OCI-LY1 (cell line): ENCODE measurements at regions not wholly inside any gene's neighbourhood (a gene's known extent, or its start where the extent isn't known, plus 50 kb on each side); places are given as distances from the start of the nearest gene placed in this dataset.
"Not testable (repeated sequence)": the region's sequence is repeated elsewhere in the genome, so short reads cannot be mapped to it uniquely, and the experiment has no call there.

Source experiments
- H2AFZ ChIP-seq: fragments of 200-600 bp; sonication (generic), shearing (Covaris generic); 2 replicates; pipeline ENCODE4 v1.6.0; 2014; ENCODE audit warnings: antibody characterized with exemption, mild to moderate bottlenecking, low read length
- H3F3A ChIP-seq: fragments of 200-600 bp; sonication (generic), shearing (Covaris generic); 2 replicates; pipeline ENCODE4 v1.6.0; 2014; ENCODE audit warnings: mild to moderate bottlenecking, antibody characterized with exemption, low read length, moderate library complexity; ENCODE audit not compliant: insufficient read depth
- H3K27ac ChIP-seq: fragments of 200-600 bp; sonication (generic); 2 replicates; pipeline ENCODE4 v1.5.1; 2014; ENCODE audit warnings: low read length, mixed run types, mild to moderate bottlenecking, low read depth; ENCODE audit not compliant: poor library complexity, severe bottlenecking
- H3K27me3 ChIP-seq: fragments of 200-600 bp; sonication (generic); 2 replicates; pipeline ENCODE4 v1.6.0; 2014; ENCODE audit warnings: antibody characterized with exemption, mild to moderate bottlenecking, low read length, moderate library complexity; ENCODE audit not compliant: insufficient read depth
- H3K36me3 ChIP-seq: fragments of 200-600 bp; sonication (generic); 2 replicates; pipeline ENCODE4 v1.6.1; 2014; ENCODE audit warnings: mild to moderate bottlenecking, antibody characterized with exemption, low read length, moderate library complexity, mixed read lengths; ENCODE audit not compliant: insufficient read depth
- H3K4me1 ChIP-seq: fragments of 200-600 bp; sonication (generic); 2 replicates; pipeline ENCODE4 v1.5.1; 2014; ENCODE audit warnings: mild to moderate bottlenecking, low read length, moderate library complexity; ENCODE audit not compliant: insufficient read depth, severe bottlenecking
- H3K4me2 ChIP-seq: fragments of 200-600 bp; sonication (generic), shearing (Covaris generic); 2 replicates; pipeline ENCODE4 v1.6.1; 2014; ENCODE audit warnings: low read length
- H3K4me3 ChIP-seq: fragments of 200-600 bp; sonication (generic); 2 replicates; pipeline ENCODE4 v1.5.1; 2014; ENCODE audit warnings: low read length, low read depth, mild to moderate bottlenecking, mixed read lengths; ENCODE audit not compliant: poor library complexity, severe bottlenecking
- H3K79me2 ChIP-seq: fragments of 200-600 bp; shearing (Covaris generic); 2 replicates; pipeline ENCODE4 v1.6.1; 2016; ENCODE audit warnings: mixed run types, low read length, mixed read lengths; ENCODE audit not compliant: insufficient read depth
- H3K9ac ChIP-seq: fragments of 200-600 bp; sonication (generic), shearing (Covaris generic); 2 replicates; pipeline ENCODE4 v1.6.1; 2014; ENCODE audit warnings: mild to moderate bottlenecking, low read length, mixed read lengths
- H3K9me2 ChIP-seq: fragments of 200-600 bp; sonication (generic), shearing (Covaris generic); 2 replicates; pipeline ENCODE4 v1.6.1; 2014; ENCODE audit warnings: low read depth, mild to moderate bottlenecking, low read length, mixed read lengths
- H3K9me3 ChIP-seq: fragments of 200-600 bp; shearing (Covaris generic); 2 replicates; pipeline ENCODE4 v1.6.1; 2014; ENCODE audit warnings: low read length, mixed read lengths
- H4K20me1 ChIP-seq: fragments of 200-600 bp; sonication (generic), shearing (Covaris generic); 2 replicates; pipeline ENCODE4 v1.6.0; 2016; ENCODE audit warnings: mild to moderate bottlenecking, low read length; ENCODE audit not compliant: insufficient read depth
- EZH2 ChIP-seq: fragments of 200-600 bp; sonication (generic), shearing (Covaris generic); IDR thresholded peaks from 2 replicates; pipeline ENCODE4 v1.8.0; 2017; ENCODE audit warnings: borderline replicate concordance, mixed run types, mild to moderate bottlenecking, antibody characterized with exemption, low read length, moderate library complexity, mixed read lengths
- TF ChIP-seq, protein P1 (sequence below): fragments of 200-600 bp; sonication (generic), shearing (Covaris generic); IDR thresholded peaks from 2 replicates; pipeline ENCODE4 v1.5.1; 2017; ENCODE audit warnings: mild to moderate bottlenecking, antibody characterized with exemption, low read length, moderate library complexity, mixed read lengths

DNA sequence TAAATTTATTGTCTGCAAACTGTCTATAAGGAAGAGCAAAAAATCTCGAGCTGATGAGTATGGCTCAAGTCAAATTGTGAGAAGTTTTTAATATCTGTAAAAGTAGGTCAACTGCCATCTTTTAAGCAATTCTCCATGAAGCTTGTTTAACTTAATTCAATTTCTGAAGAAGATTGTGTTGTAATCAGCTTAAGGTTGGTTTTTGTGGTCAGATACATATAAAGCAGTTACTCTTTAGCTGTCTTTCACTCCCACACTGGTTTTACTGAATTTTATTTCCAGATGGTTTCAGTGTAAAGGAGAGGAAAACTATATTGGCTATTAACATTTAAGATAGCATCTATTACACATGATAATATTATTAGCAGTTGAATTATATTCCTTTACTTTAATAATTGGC, 1165.1 kb downstream of the SLC16A7 start:
- no peaks in the 10 kb centered on the region for H4K20me1 ChIP-seq
- H3F3A ChIP-seq = no peaks in the 10 kb centered on the region
- H3K9ac ChIP-seq = no peak overlapping the region
- H3K4me2 ChIP-seq = no peak overlapping the region
- H2AFZ ChIP-seq = no peak overlapping the region
- H3K4me3 ChIP-seq = no peak overlapping the region
- no peaks in the 10 kb centered on the region for H3K9me2 ChIP-seq
- H3K36me3 ChIP-seq = no peaks in the 10 kb centered on the region
- H3K27me3 ChIP-seq = no peaks in the 10 kb centered on the region
- no peak for TF ChIP-seq EZH2
- no peaks in the 10 kb centered on the region for H3K79me2 ChIP-seq
- no peaks in the 10 kb centered on the region for H3K9me3 ChIP-seq
- no peaks in the 10 kb centered on the region for H3K4me1 ChIP-seq
- H3K27ac ChIP-seq = no peak overlapping the region

DNA sequence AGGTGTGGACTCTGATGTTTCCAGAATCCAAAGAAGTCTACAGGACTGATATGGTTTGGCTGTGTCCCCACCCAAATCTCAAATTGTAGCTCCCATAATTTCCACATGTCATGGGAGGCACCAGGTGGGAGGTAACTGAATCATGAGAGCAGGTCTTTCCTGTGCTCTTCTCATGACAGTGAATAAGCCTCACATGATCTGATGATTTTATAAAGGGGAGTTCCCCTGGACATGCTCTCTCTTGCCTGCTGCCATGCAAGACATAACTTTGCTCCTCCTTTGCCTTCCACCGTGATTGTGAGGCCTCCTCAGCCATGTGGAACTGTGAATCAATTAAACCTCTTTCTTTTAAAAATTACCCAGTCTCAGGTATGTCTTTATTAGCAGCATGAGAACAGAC, 1205.3 kb downstream of the SLC16A7 start:
- not testable (repeated sequence) for H3F3A ChIP-seq, H2AFZ ChIP-seq, H3K79me2 ChIP-seq, H3K27ac ChIP-seq, H3K4me3 ChIP-seq, H4K20me1 ChIP-seq, H3K9me3 ChIP-seq, H3K36me3 ChIP-seq, H3K27me3 ChIP-seq, H3K9me2 ChIP-seq, H3K4me1 ChIP-seq, H3K9ac ChIP-seq, H3K4me2 ChIP-seq

DNA sequence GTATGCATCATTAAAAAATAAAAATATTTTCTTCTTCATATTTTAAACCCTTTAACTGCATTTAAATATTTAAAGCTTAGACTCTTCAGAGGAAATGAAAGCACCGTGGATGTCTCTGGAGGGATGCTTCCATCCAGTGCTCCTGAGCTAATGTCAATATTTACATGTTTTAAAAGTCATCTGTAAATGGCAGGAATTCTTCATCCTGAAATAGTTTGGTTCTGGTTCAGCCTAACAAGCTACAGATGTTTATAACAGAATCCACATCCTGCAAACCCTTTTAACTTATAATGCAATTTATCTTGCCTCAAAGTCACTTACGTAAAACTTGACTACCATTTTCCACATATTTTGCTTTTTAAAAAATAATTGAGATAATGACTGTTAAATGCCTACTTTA, 1207.3 kb downstream of the SLC16A7 start:
- H3K27ac ChIP-seq = no peak overlapping the region
- TF ChIP-seq, protein P1, sequence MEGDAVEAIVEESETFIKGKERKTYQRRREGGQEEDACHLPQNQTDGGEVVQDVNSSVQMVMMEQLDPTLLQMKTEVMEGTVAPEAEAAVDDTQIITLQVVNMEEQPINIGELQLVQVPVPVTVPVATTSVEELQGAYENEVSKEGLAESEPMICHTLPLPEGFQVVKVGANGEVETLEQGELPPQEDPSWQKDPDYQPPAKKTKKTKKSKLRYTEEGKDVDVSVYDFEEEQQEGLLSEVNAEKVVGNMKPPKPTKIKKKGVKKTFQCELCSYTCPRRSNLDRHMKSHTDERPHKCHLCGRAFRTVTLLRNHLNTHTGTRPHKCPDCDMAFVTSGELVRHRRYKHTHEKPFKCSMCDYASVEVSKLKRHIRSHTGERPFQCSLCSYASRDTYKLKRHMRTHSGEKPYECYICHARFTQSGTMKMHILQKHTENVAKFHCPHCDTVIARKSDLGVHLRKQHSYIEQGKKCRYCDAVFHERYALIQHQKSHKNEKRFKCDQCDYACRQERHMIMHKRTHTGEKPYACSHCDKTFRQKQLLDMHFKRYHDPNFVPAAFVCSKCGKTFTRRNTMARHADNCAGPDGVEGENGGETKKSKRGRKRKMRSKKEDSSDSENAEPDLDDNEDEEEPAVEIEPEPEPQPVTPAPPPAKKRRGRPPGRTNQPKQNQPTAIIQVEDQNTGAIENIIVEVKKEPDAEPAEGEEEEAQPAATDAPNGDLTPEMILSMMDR = no peak
- TF ChIP-seq EZH2 = no peak

DNA sequence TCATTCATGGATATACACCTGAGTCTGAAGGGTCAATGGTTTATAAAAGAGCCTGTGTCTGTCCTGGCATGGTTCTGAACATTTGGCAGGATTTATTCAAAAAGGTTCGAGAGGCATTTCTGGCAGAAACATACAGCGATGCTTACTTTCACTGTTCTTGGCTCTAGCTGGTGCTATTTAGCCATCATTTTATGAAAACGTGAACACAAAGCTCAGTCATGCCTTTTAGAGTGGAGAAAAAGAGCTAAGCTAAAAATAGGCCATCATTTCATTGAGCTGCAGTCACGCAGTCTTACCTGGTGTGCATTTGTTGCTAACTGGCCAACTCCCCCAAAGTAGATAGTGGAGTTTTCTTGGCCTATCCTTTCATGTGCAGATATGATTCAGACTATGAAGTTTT, 1209.5 kb downstream of the SLC16A7 start:
- no peak overlapping the region for H3K9ac ChIP-seq
- H2AFZ ChIP-seq = no peak overlapping the region
- H3K36me3 ChIP-seq = no peaks in the 10 kb centered on the region
- no peaks in the 10 kb centered on the region for H4K20me1 ChIP-seq
- no peak for TF ChIP-seq EZH2
- TF ChIP-seq, protein P1 = no peak
- H3F3A ChIP-seq = no peaks in the 10 kb centered on the region
- H3K27ac ChIP-seq = no peak overlapping the region
- H3K4me1 ChIP-seq = no peaks in the 10 kb centered on the region
- H3K4me2 ChIP-seq = no peak overlapping the region
- no peaks in the 10 kb centered on the region for H3K9me3 ChIP-seq
- no peaks in the 10 kb centered on the region for H3K27me3 ChIP-seq
- no peaks in the 10 kb centered on the region for H3K79me2 ChIP-seq
- H3K9me2 ChIP-seq = no peaks in the 10 kb centered on the region
- H3K4me3 ChIP-seq = no peak overlapping the region

More for the DNA sequence above, 1207.3 kb downstream of the SLC16A7 start:
- H3K4me2 ChIP-seq = no peak overlapping the region
- H3K4me3 ChIP-seq = no peak overlapping the region
- H3K79me2 ChIP-seq = no peaks in the 10 kb centered on the region
- no peaks in the 10 kb centered on the region for H4K20me1 ChIP-seq
- H3K9ac ChIP-seq = no peak overlapping the region
- H2AFZ ChIP-seq = no peak overlapping the region
- no peaks in the 10 kb centered on the region for H3K9me2 ChIP-seq
- no peaks in the 10 kb centered on the region for H3K4me1 ChIP-seq
- no peaks in the 10 kb centered on the region for H3K36me3 ChIP-seq
- no peaks in the 10 kb centered on the region for H3K27me3 ChIP-seq
- no peaks in the 10 kb centered on the region for H3F3A ChIP-seq
- H3K9me3 ChIP-seq = no peaks in the 10 kb centered on the region
